SJCRH30 (cell line): ENCODE measurements at regions not wholly inside any gene's neighbourhood (a gene's known extent, or its start where the extent isn't known, plus 50 kb on each side); places are given as distances from the start of the nearest gene placed in this dataset.

Source experiments
- DNase-seq, 2 experiments: peaks; one replicate each; pipeline ENCODE4 v3.0.0-alpha.2; 2015 to 2020
- H3K27ac ChIP-seq: fragments of 250-450 bp; sonication (Bioruptor Pico); 2 replicates; pipeline ENCODE4 v1.5.1; 2020; ENCODE audit warnings: mild to moderate bottlenecking, moderate library complexity
- H3K27me3 ChIP-seq: fragments of 250-450 bp; sonication (Bioruptor Pico); 2 replicates; pipeline ENCODE4 v1.5.1; 2020; ENCODE audit warnings: mild to moderate bottlenecking, moderate library complexity
- H3K36me3 ChIP-seq: fragments of 250-450 bp; sonication (Bioruptor Pico); 2 replicates; pipeline ENCODE4 v1.5.1; 2020; ENCODE audit warnings: mild to moderate bottlenecking, moderate library complexity
- H3K4me1 ChIP-seq: fragments of 250-450 bp; sonication (Bioruptor Pico); 2 replicates; pipeline ENCODE4 v1.5.1; 2020; ENCODE audit warnings: mild to moderate bottlenecking, moderate library complexity
- H3K4me3 ChIP-seq: fragments of 250-450 bp; sonication (Bioruptor Pico); 2 replicates; pipeline ENCODE4 v1.5.1; 2020; ENCODE audit warnings: mild to moderate bottlenecking, moderate library complexity
- H3K9me3 ChIP-seq: fragments of 250-450 bp; sonication (Bioruptor Pico); replicated peaks from 2 replicates; pipeline ENCODE4 v1.5.1; 2020; ENCODE audit warnings: mild to moderate bottlenecking, moderate library complexity

- Histone ChIP-seq H3K9me3 (no peaks in the 10 kb centered on the region), H3K4me3 (no peak overlapping the region), H3K27me3 (no peaks in the 10 kb centered on the region), H3K27ac (no peak overlapping the region), H3K4me1 (no peaks in the 10 kb centered on the region), H3K36me3 (no peaks in the 10 kb centered on the region)
- no peak for DNase-seq
These were observed 368.0 kb upstream of the IRX2 start for GRCh38 chr5:3119435-3119834.

- Histone ChIP-seq H3K9me3 (no peaks in the 10 kb centered on the region), H3K27me3 (no peaks in the 10 kb centered on the region), H3K36me3 (no peaks in the 10 kb centered on the region), H3K4me3 (no peak overlapping the region), H3K27ac (no peak overlapping the region), H3K4me1 (no peaks in the 10 kb centered on the region)
- DNase-seq: no peak
These were observed 366.9 kb upstream of the IRX2 start for GRCh38 chr5:3118340-3118739.

GRCh38 chr5:3116366-3116765 is 364.9 kb upstream of the IRX2 start:
- Histone ChIP-seq H3K4me1 (no peaks in the 10 kb centered on the region), H3K27ac (no peak overlapping the region), H3K36me3 (no peaks in the 10 kb centered on the region), H3K4me3 (no peak overlapping the region), H3K9me3 (no peaks in the 10 kb centered on the region), H3K27me3 (no peaks in the 10 kb centered on the region)
- DNase-seq: no peak

- Histone ChIP-seq H3K4me1 (no peaks in the 10 kb centered on the region), H3K9me3 (no peaks in the 10 kb centered on the region), H3K27me3 (no peaks in the 10 kb centered on the region), H3K36me3 (no peaks in the 10 kb centered on the region), H3K4me3 (no peak overlapping the region), H3K27ac (no peak overlapping the region)
- no peak for DNase-seq
These were observed 363.0 kb upstream of the IRX2 start for GRCh38 chr5:3114467-3114866.

GRCh38 chr5:3110371-3110770 is 358.9 kb upstream of the IRX2 start:
- no peak overlapping the region for H3K27ac ChIP-seq
- no peaks in the 10 kb centered on the region for H3K9me3 ChIP-seq
- H3K36me3 ChIP-seq: no peaks in the 10 kb centered on the region

GRCh38 chr5:3107156-3107611 is 355.7 kb upstream of the IRX2 start:
- no peaks in the 10 kb centered on the region for H3K4me1 ChIP-seq
- no peak for DNase-seq
- H3K27me3 ChIP-seq: no peaks in the 10 kb centered on the region
- no peak overlapping the region for H3K4me3 ChIP-seq
- H3K27ac ChIP-seq: no peak overlapping the region
- no peaks in the 10 kb centered on the region for H3K36me3 ChIP-seq
- H3K9me3 ChIP-seq: no peaks in the 10 kb centered on the region

More at GRCh38 chr5:3110371-3110770, 358.9 kb upstream of the IRX2 start:
- no peak for DNase-seq
- Histone ChIP-seq H3K4me3 (no peak overlapping the region), H3K27me3 (no peaks in the 10 kb centered on the region), H3K4me1 (no peaks in the 10 kb centered on the region)

GRCh38 chr5:3105581-3105980 is 354.1 kb upstream of the IRX2 start:
- no peak overlapping the region for H3K27ac ChIP-seq
- DNase-seq: no peak
- no peaks in the 10 kb centered on the region for H3K36me3 ChIP-seq
- H3K4me3 ChIP-seq: no peak overlapping the region
- no peaks in the 10 kb centered on the region for H3K4me1 ChIP-seq
- H3K9me3 ChIP-seq: no peaks in the 10 kb centered on the region
- no peaks in the 10 kb centered on the region for H3K27me3 ChIP-seq

- Histone ChIP-seq H3K36me3 (no peaks in the 10 kb centered on the region), H3K27ac (no peak overlapping the region), H3K9me3 (no peaks in the 10 kb centered on the region), H3K4me3 (no peak overlapping the region), H3K4me1 (no peaks in the 10 kb centered on the region), H3K27me3 (no peaks in the 10 kb centered on the region)
- DNase-seq: no peak
These were observed 353.7 kb upstream of the IRX2 start for GRCh38 chr5:3105172-3105571.

- Histone ChIP-seq H3K4me3 (no peak overlapping the region), H3K27ac (no peak overlapping the region), H3K9me3 (no peaks in the 10 kb centered on the region), H3K4me1 (no peaks in the 10 kb centered on the region), H3K36me3 (no peaks in the 10 kb centered on the region), H3K27me3 (no peaks in the 10 kb centered on the region)
- DNase-seq: no peak
These were observed 353.1 kb upstream of the IRX2 start for GRCh38 chr5:3104429-3105060.

- DNase-seq: no peak
- Histone ChIP-seq H3K4me1 (no peaks in the 10 kb centered on the region), H3K27me3 (no peaks in the 10 kb centered on the region), H3K9me3 (no peaks in the 10 kb centered on the region), H3K36me3 (no peaks in the 10 kb centered on the region), H3K27ac (no peak overlapping the region), H3K4me3 (no peak overlapping the region)
These were observed 351.9 kb upstream of the IRX2 start for GRCh38 chr5:3103262-3103811.

- H3K27me3 ChIP-seq: no peaks in the 10 kb centered on the region
- no peaks in the 10 kb centered on the region for H3K36me3 ChIP-seq
- H3K4me1 ChIP-seq: no peaks in the 10 kb centered on the region
- H3K9me3 ChIP-seq: no peaks in the 10 kb centered on the region
- no peak overlapping the region for H3K27ac ChIP-seq
- H3K4me3 ChIP-seq: no peak overlapping the region
- DNase-seq: no peak
These were observed 351.1 kb upstream of the IRX2 start for GRCh38 chr5:3102531-3102930.

GRCh38 chr5:3101561-3101960 is 350.1 kb upstream of the IRX2 start:
- no peaks in the 10 kb centered on the region for H3K4me1 ChIP-seq
- DNase-seq: no peak
- H3K9me3 ChIP-seq: no peaks in the 10 kb centered on the region
- H3K27me3 ChIP-seq: no peaks in the 10 kb centered on the region
- no peak overlapping the region for H3K27ac ChIP-seq
- H3K36me3 ChIP-seq: no peaks in the 10 kb centered on the region
- H3K4me3 ChIP-seq: no peak overlapping the region

- H3K4me3 ChIP-seq: no peak overlapping the region
- no peaks in the 10 kb centered on the region for H3K27me3 ChIP-seq
- H3K36me3 ChIP-seq: no peaks in the 10 kb centered on the region
- no peak overlapping the region for H3K27ac ChIP-seq
- no peak for DNase-seq
- no peaks in the 10 kb centered on the region for H3K4me1 ChIP-seq
- no peaks in the 10 kb centered on the region for H3K9me3 ChIP-seq
These were observed 349.6 kb upstream of the IRX2 start for GRCh38 chr5:3100921-3101551.

- no peak for DNase-seq
- Histone ChIP-seq H3K27me3 (no peaks in the 10 kb centered on the region), H3K36me3 (no peaks in the 10 kb centered on the region), H3K27ac (no peak overlapping the region), H3K4me1 (no peaks in the 10 kb centered on the region), H3K9me3 (no peaks in the 10 kb centered on the region), H3K4me3 (no peak overlapping the region)
These were observed 348.5 kb upstream of the IRX2 start for GRCh38 chr5:3099954-3100353.

GRCh38 chr5:3099526-3099925 is 348.0 kb upstream of the IRX2 start:
- no peak for DNase-seq
- H3K4me3 ChIP-seq: no peak overlapping the region
- no peak overlapping the region for H3K27ac ChIP-seq
- no peaks in the 10 kb centered on the region for H3K4me1 ChIP-seq
- H3K27me3 ChIP-seq: no peaks in the 10 kb centered on the region
- H3K36me3 ChIP-seq: no peaks in the 10 kb centered on the region
- H3K9me3 ChIP-seq: no peaks in the 10 kb centered on the region

- Histone ChIP-seq H3K4me3 (no peak overlapping the region), H3K4me1 (no peaks in the 10 kb centered on the region), H3K9me3 (no peaks in the 10 kb centered on the region), H3K36me3 (no peaks in the 10 kb centered on the region), H3K27ac (no peak overlapping the region), H3K27me3 (no peaks in the 10 kb centered on the region)
- no peak for DNase-seq
These were observed 347.3 kb upstream of the IRX2 start for GRCh38 chr5:3098821-3099220.
